ENCODE measurements at regions not wholly inside any gene's neighbourhood (a gene's known extent, or its start where the extent isn't known, plus 50 kb on each side); places are given as distances from the start of the nearest gene placed in this dataset.
"Not testable (repeated sequence)": the region's sequence is repeated elsewhere in the genome, so short reads cannot be mapped to it uniquely, and the experiment has no call there.

- DNase-seq (ENCODE audit: low spot score), result no peak
These were observed 94.9 kb upstream of the COL5A1 start for GRCh38 chr9:134546746-134547145.

GRCh38 chr9:134547161-134548100, 94.2 kb upstream of the COL5A1 start:
- no peak for DNase-seq (ENCODE audit: low spot score)

- DNase-seq (ENCODE audit: low spot score), result no peak
These were observed 93.4 kb upstream of the COL5A1 start for GRCh38 chr9:134548185-134548584.

- no peak for DNase-seq (ENCODE audit: low spot score)
These were observed 93.0 kb upstream of the COL5A1 start for GRCh38 chr9:134548618-134549017.

GRCh38 chr9:134549336-134549735, 92.3 kb upstream of the COL5A1 start:
- no peak for DNase-seq (ENCODE audit: low spot score)

GRCh38 chr9:134550081-134550480, 91.5 kb upstream of the COL5A1 start:
- DNase-seq (ENCODE audit: low spot score), result not testable (repeated sequence)

GRCh38 chr9:134550584-134550983, 91.0 kb upstream of the COL5A1 start:
- DNase-seq (ENCODE audit: low spot score), result no peak

GRCh38 chr9:134551176-134551575, 90.4 kb upstream of the COL5A1 start:
- no peak for DNase-seq (ENCODE audit: low spot score)

GRCh38 chr9:134551644-134552348, 89.8 kb upstream of the COL5A1 start:
- no peak for DNase-seq (ENCODE audit: low spot score)

- DNase-seq (ENCODE audit: low spot score), result no peak
These were observed 89.1 kb upstream of the COL5A1 start for GRCh38 chr9:134552349-134552990.

- no peak for DNase-seq (ENCODE audit: low spot score)
These were observed 88.3 kb upstream of the COL5A1 start for GRCh38 chr9:134553061-134553891.

- no peak for DNase-seq (ENCODE audit: low spot score)
These were observed 87.6 kb upstream of the COL5A1 start for GRCh38 chr9:134553996-134554372.

- DNase-seq (ENCODE audit: low spot score), result no peak
These were observed 87.1 kb upstream of the COL5A1 start for GRCh38 chr9:134554373-134555093.

GRCh38 chr9:134555094-134555650, 86.4 kb upstream of the COL5A1 start:
- DNase-seq (ENCODE audit: low spot score), result no peak

- DNase-seq (ENCODE audit: low spot score), result no peak
These were observed 85.0 kb upstream of the COL5A1 start for GRCh38 chr9:134556531-134557068.

GRCh38 chr9:134557331-134557730, 84.3 kb upstream of the COL5A1 start:
- DNase-seq (ENCODE audit: low spot score), result no peak

GRCh38 chr9:134558124-134558905, 83.3 kb upstream of the COL5A1 start:
- no peak for DNase-seq (ENCODE audit: low spot score)

- DNase-seq (ENCODE audit: low spot score), result no peak
These were observed 82.6 kb upstream of the COL5A1 start for GRCh38 chr9:134559013-134559412.

GRCh38 chr9:134560206-134560605, 81.4 kb upstream of the COL5A1 start:
- no peak for DNase-seq (ENCODE audit: low spot score)

GRCh38 chr9:134560654-134561053, 80.9 kb upstream of the COL5A1 start:
- DNase-seq (ENCODE audit: low spot score), result no peak
